ENCODE measurements at regions not wholly inside any gene's neighbourhood (a gene's known extent, or its start where the extent isn't known, plus 50 kb on each side); places are given as distances from the start of the nearest gene placed in this dataset.
A peak's percentile ranks its signal among the peaks of the same experiment; 100 is the strongest.
"Not testable (repeated sequence)": the region's sequence is repeated elsewhere in the genome, so short reads cannot be mapped to it uniquely, and the experiment has no call there.

DNA sequence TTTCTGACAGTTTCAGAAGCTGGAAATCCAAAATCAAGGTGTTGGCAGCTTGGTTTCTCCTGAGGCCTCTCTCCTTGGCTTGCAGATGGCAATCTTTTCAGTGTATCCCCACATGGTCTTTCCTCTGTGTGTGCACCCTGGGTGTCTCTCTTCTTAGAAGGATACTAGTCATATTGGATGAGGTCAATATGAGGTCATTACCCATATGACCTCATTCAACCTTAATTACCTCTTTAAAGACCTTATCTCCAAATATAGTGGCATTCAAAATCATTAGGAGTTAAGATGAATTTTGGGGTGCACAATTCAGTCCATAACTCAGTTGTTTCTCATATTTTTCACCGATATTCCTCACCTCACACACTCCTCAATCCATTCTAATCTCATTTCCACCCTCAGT lies 92.4 kb upstream of the TGM3 start:
- no peak for DNase-seq (ENCODE audit: low read depth)

GRCh38 chr20:2204021-2204420 lies 91.8 kb upstream of the TGM3 start:
- no peak for DNase-seq (ENCODE audit: low read depth)

- peak; percentile 11 for DNase-seq (ENCODE audit: low read depth)
Measured at GRCh38 chr20:2206957-2207769, 88.6 kb upstream of the TGM3 start.

GRCh38 chr20:2207770-2208097 lies 88.1 kb upstream of the TGM3 start:
- DNase-seq (ENCODE audit: low read depth): no peak

DNA sequence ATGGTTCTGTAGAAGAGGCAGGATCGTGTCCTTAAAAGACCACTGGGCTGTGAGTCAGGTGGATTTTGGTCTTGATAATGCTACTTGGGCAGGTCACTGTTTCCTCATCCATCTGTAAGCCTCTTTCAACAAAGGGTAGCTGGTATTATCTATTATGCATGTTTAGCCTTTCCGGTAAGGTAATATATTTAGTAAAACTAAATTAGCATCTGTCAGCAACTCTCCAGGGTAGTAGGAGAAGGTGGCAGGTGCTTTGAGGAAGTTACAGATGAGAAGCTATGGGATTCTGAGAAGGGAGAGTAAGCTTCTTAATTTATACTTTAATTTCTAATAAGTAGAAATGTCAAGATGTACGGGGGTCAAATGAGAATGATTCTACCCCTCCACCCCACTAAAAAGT lies 86.9 kb upstream of the TGM3 start:
- no peak for DNase-seq (ENCODE audit: low read depth)

GRCh38 chr20:2210646-2211552 lies 84.9 kb upstream of the TGM3 start:
- peak; percentile 66 for DNase-seq (ENCODE audit: low read depth)

DNA sequence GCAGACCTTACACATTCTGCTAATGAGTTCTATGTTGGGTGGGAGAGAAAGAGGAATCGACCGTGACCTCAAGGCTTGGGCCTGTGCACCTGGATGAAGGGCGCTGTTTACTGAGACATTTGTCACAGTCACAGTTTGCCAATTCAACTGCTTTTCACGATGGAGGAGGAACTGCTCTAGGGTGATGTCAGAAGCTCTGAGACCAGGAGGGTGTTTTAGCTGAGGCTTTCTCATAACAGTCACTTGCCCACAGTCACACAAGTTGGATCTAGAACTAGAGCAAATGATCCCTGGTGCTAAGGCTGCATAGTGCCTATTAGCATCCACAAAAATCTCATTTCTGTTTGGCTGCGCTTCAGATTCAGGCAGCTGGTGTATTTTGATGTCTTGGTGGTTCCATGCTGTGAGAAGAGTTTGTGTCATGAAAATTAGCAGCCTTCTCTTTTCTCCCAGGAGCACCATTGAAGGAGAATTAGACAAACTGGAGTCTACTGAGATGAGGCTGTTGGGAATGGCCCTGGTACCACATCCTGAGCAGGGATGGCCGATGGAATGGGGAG lies 83.3 kb upstream of the TGM3 start:
- no peak for DNase-seq (ENCODE audit: low read depth)

DNA sequence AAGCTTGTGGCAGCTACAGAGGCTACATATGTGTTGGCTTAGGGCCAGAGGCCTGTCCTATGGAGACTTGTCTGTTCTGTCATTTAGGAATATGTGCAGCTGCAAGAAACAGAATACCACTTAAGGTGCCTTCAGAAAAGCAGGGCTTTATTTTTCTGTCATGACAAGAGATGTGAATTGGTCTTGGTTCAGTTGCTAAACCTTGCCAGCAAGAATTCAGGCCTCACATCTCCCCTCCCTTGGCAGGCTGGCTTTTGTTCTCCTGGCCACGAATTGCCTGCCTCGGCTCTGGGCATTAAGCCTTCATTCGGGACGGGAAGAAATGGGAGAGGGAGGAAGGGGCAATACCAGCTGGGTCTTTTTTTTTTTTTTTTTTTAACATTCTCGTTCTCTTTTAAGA lies 82.4 kb upstream of the TGM3 start:
- no peak for DNase-seq (ENCODE audit: low read depth)

- no peak for DNase-seq (ENCODE audit: low read depth)
Measured at GRCh38 chr20:2217857-2218539, 77.8 kb upstream of the TGM3 start.

DNA sequence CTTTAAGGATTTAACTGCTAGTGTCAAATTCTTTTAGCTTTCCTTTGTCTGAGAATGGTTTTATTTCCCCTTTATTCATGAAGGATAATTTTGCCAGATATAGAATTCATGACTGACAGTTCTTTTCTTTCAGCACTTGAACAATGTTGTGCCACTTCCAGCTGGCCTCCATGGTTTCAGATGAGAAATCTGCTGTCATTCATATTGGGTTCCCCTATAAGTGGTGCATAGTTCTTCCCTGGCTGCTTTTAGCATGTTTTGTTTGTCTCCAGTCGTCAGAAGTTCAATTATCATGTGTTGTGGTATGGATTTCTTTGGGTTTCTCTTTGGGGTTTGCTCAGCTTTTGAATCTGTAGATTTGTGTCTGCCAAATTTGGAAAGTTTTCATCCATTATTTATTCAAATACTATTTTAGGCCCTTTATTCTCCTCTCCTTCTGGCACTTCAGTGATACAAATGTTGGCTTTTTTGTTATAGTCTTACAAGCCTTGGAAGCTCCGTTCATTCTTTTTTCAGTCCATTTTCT lies 76.3 kb upstream of the TGM3 start:
- DNase-seq (ENCODE audit: low read depth): no peak

GRCh38 chr20:2220298-2220697 lies 75.5 kb upstream of the TGM3 start:
- no peak for DNase-seq (ENCODE audit: low read depth)

GRCh38 chr20:2221921-2222320 lies 73.9 kb upstream of the TGM3 start:
- no peak for DNase-seq (ENCODE audit: low read depth)

GRCh38 chr20:2223558-2224367 lies 72.0 kb upstream of the TGM3 start:
- no peak for DNase-seq (ENCODE audit: low read depth)

- DNase-seq (ENCODE audit: low read depth): no peak
Measured at GRCh38 chr20:2224368-2224639, 71.5 kb upstream of the TGM3 start.

DNA sequence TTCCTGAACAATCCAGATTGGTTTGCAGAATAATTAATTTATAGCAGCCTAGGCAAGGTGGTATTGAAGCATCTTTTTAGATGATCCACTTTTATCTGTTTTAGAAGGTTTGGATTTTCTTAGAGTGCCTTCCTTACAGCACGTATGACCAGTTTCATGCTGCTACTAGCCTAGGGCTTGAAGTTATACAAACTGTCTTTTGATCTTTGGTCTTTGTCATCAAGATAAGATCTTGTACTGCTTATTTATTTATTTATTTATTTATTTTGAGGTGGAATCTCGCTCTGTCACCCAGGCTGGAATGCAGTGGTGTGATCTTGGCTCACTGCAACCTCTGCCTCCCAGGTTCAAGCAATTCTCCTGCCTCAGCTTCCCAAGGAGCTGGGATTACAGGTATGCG lies 68.5 kb upstream of the TGM3 start:
- DNase-seq (ENCODE audit: low read depth): not testable (repeated sequence)

- DNase-seq (ENCODE audit: low read depth): no peak
Measured at GRCh38 chr20:2227861-2228260, 67.9 kb upstream of the TGM3 start.

DNA sequence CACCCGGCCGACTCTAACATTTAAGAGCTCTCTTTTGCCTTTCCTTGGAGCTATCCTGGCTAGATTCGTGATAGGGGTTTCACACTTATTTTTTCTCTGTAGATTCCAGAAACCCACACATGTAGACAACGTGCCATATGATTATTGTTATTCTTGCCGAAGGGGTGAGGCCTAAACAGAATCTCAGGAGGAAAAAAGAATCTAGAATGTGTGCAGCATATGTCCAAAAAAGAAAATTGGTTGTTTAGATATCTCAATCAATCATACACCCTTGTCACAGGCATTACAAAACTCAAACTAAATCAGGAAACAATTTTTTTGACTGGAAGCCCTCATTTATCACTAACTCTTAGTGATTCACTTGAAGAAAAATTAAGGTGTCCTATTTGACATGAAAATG lies 66.9 kb upstream of the TGM3 start:
- DNase-seq (ENCODE audit: low read depth): no peak

DNA sequence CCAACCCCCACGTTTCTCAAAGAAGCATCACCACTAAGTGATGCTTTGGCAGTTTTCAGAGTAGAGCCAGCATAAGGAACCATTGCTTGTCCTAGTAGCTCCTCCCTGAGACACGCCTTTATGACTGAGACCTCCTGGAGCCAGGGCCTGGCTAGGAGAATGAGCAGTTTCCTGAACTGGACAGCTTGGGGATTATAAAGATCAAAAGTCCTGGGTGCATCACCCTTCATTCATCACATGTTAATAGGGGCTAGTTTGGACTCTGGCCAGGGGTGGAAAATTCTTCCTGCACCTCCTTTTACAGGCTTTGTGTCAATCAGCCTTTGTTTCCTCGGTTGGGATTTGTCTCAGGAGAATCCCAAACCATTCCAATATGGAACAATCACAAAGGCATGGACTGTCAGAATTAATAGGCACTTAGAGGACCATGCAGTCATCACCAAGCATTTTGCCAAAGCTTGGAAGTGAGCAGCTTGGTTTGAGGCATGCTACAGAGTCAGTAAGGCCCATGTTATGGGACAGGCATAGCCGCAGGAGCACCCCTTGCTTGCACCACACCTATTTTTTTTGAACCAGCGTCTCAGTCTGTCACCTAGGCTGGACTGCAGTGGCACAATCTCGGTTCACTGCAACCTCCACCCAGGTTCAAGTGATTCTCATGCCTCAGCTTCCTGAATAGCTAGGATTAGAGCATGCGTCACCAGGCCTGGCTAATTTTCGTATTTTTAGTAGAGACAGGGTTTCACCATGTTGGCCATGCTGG lies 64.9 kb upstream of the TGM3 start:
- no peak for DNase-seq (ENCODE audit: low read depth)

DNA sequence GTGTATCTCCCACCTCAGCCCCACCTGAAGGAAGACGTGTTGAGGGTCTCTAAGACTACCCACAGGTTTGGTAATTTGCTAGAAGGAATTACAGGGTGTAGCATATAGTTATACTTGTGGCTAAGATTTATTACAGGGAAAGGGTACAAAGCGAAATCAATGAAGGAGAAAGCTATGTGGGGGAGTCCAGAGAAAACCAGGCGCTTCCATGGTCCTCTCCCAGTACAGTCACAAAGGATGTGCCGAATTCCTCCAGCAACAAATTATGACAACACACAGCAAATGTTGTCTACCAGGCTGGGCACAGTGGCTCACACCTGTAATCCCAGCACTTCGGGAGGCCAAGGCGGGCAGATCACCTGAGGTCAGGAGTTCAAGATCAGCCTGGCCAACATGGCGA lies 64.1 kb upstream of the TGM3 start:
- no peak for DNase-seq (ENCODE audit: low read depth)

DNA sequence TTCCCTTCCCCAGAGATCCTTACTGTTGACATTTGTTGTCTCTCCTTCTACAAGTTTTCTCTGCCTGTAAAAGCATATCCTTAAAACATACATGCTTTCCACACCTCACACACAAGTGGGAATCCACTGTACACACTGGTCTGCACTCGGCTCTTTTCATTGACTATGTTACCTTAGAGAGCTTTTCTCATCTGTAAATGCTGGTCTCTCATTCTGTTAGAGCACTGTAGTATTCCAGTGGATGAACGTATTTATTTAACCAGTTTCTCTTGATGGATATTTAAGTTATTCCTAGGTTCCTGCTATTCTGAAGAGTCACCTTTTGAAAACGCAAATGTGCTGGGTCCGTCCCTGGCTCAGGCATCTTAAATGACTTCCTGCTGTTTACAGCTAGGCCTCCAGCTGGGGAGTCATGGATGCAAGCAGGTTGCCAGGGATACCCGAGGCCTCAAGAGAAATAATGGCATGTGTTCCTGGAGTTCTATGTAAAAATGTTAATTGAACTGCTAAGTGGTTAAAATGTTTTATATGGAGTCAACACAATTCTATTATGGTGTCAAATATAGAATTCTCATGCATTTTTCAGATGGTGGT lies 61.1 kb upstream of the TGM3 start:
- no peak for DNase-seq (ENCODE audit: low read depth)

- no peak for DNase-seq (ENCODE audit: low read depth)
Measured at GRCh38 chr20:2236256-2236655, 59.5 kb upstream of the TGM3 start.
